ENCODE measurements at regions not wholly inside any gene's neighbourhood (a gene's known extent, or its start where the extent isn't known, plus 50 kb on each side); places are given as distances from the start of the nearest gene placed in this dataset.

DNA sequence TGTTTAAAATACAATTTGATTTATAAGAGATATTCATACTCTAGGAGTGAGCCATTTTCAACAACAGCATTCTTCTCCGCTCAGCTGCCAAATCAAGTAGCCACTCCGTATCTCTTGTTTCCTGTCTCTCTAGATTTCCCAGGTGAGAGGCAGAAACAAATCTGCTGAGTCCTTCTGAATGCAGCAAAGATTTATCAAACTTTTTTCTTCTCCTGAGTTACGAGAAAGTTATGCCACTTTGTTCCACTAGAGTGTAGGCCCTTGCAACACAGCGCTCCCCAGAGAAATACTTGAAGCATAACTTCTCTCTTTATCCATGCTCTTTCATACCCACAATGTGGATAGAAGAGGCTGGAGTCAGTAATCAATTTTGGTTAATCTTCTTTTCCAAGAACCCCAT, 1960.8 kb downstream of the OLFM4 start:
- CTCF ChIA-PET: no interaction called here
- POLR2A ChIA-PET: no interaction called here
- no peak for DNase-seq (ENCODE audit: extremely low spot score)
- no peak for TF ChIP-seq CTCF (IDR thresholded peaks at IDR 0.05; ENCODE audit: control extremely low read depth, extremely low read depth, low read depth, missing control alignments)

- DNase-seq (ENCODE audit: extremely low spot score): no peak
- TF ChIP-seq CTCF (IDR thresholded peaks at IDR 0.05; ENCODE audit: control extremely low read depth, extremely low read depth, low read depth, missing control alignments): no peak
- ChIA-PET POLR2A (no interaction called here), CTCF (no interaction called here)
Observed at GRCh38 chr13:54999399-54999907, 1970.8 kb downstream of the OLFM4 start.

- no peak for TF ChIP-seq CTCF (IDR thresholded peaks at IDR 0.05; ENCODE audit: control extremely low read depth, extremely low read depth, low read depth, missing control alignments)
- CTCF ChIA-PET: no interaction called here
- POLR2A ChIA-PET: no interaction called here
- DNase-seq (ENCODE audit: extremely low spot score): no peak
Observed at GRCh38 chr13:55000043-55000442, 1971.4 kb downstream of the OLFM4 start.

GRCh38 chr13:55000844-55001243, 1972.2 kb downstream of the OLFM4 start:
- CTCF ChIA-PET: no interaction called here
- DNase-seq (ENCODE audit: extremely low spot score): no peak
- POLR2A ChIA-PET: no interaction called here
- TF ChIP-seq CTCF (IDR thresholded peaks at IDR 0.05; ENCODE audit: control extremely low read depth, extremely low read depth, low read depth, missing control alignments): no peak

DNA sequence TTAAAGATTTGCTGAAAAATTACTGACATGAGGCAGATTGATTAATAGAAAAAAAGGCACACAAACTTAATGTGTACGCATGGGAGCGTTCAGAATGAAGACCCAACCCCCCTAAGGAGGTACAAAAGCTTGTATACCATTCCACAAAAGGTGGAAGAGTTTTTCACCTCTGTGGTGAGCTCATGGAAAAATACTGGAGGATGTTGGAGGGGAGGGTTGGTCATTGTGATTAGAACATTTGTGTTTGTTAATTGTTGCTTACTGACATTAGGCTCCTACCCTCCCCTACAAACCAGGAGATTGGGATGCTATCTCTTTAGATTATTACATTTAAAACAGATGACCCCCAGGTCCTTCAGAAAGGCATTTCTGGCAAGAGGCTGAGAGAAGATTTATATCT, 1973.3 kb downstream of the OLFM4 start:
- ChIA-PET POLR2A (no interaction called here), CTCF (no interaction called here)

DNA sequence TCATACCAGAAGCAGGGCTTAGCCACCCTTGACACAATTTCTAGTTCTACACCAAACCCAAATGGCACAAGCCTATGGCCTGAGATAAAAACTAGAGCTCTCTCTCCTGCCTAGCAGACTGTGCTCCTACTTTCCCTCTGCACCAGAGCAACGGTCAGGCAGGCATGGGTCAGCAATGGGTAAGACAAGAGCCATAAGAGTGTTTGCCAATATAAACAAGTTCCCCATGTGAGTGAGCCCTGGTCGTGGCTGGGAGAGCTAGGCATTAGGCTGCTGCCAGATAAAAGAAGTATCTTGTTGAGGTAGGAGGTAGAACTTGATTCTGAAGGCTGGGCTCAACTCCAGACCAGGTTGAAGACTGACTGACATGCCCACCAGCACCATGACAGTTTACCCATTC, 1979.1 kb downstream of the OLFM4 start:
- ChIA-PET POLR2A (no interaction called here), CTCF (interaction anchor here (0.8 kb wide), 1 partner anchor 82 kb away, joined by 3 read pairs; no protein-coding TSS in a partner anchor)
- DNase-seq (ENCODE audit: extremely low spot score): no peak
- TF ChIP-seq CTCF (IDR thresholded peaks at IDR 0.05; ENCODE audit: control extremely low read depth, extremely low read depth, low read depth, missing control alignments): no peak

More for the DNA sequence above, 1973.3 kb downstream of the OLFM4 start:
- no peak for TF ChIP-seq CTCF (IDR thresholded peaks at IDR 0.05; ENCODE audit: control extremely low read depth, extremely low read depth, low read depth, missing control alignments)
- DNase-seq (ENCODE audit: extremely low spot score): no peak

DNA sequence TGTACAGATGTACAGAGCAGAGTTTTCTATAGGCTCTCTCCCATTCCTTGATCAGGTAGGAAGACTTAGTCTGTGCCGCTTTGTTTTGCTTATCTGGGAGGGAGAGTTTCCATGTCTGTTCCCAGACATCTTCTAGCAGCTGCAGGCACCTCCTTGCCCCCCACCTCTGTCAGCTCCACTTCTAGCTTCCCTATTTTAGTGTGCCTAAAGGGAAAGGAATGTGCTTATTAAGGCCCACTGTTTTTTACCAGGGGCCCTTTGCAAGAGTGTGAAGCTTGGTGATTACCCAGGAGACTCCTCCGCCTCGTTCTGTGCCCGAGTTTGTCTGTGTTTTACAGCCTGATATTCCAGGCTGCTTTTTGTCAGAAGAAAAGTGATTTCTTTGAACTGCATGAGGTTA, 1984.4 kb downstream of the OLFM4 start:
- no peak for TF ChIP-seq CTCF (IDR thresholded peaks at IDR 0.05; ENCODE audit: control extremely low read depth, extremely low read depth, low read depth, missing control alignments)
- ChIA-PET POLR2A (no interaction called here), CTCF (no interaction called here)
- no peak for DNase-seq (ENCODE audit: extremely low spot score)
